Neural cell (in vitro differentiated cells): ENCODE measurements at regions not wholly inside any gene's neighbourhood (a gene's known extent, or its start where the extent isn't known, plus 50 kb on each side); places are given as distances from the start of the nearest gene placed in this dataset.

ENCODE experiments used
- EP300 ChIP-seq: fragments of 450-650 bp; conservative IDR thresholded peaks from 2 replicates; pipeline ENCODE4 v1.6.1; 2014; ENCODE audit warnings: antibody characterized with exemption, mild to moderate bottlenecking, moderate library complexity; ENCODE audit not compliant: poor library complexity, severe bottlenecking
- EZH2 ChIP-seq: fragments of 200-600, 300-800 bp; shearing (Covaris generic), sonication (generic); IDR thresholded peaks from 2 replicates; pipeline ENCODE4 v1.6.1; 2014; ENCODE audit warnings: antibody characterized with exemption, low read length, borderline replicate concordance, mild to moderate bottlenecking; ENCODE audit not compliant: insufficient read depth, poor library complexity, severe bottlenecking
- MXI1 ChIP-seq: fragments of 450-650 bp; conservative IDR thresholded peaks from 2 replicates; pipeline ENCODE4 v1.6.1; 2014; ENCODE audit warnings: antibody characterized with exemption, mild to moderate bottlenecking; ENCODE audit not compliant: poor library complexity, severe bottlenecking
- SMC3 ChIP-seq: fragments of 450-650 bp; conservative IDR thresholded peaks from 2 replicates; pipeline ENCODE4 v1.6.1; 2014; ENCODE audit warnings: antibody characterized with exemption, mild to moderate bottlenecking, moderate library complexity; ENCODE audit not compliant: poor library complexity
- TAF1 ChIP-seq: IDR thresholded peaks from 2 replicates; pipeline ENCODE4 v1.6.1; 2012; ENCODE audit warnings: low read depth
- TF ChIP-seq, protein P1 (sequence below): fragments of 450-650 bp; IDR thresholded peaks from 2 replicates; pipeline ENCODE4 v1.5.1; 2014; ENCODE audit warnings: antibody characterized with exemption, mild to moderate bottlenecking, moderate library complexity; ENCODE audit not compliant: poor library complexity, severe bottlenecking
- TF ChIP-seq, protein P2 (sequence below): IDR thresholded peaks from 2 replicates; pipeline ENCODE4 v1.6.1; 2012; ENCODE audit warnings: borderline replicate concordance

DNA sequence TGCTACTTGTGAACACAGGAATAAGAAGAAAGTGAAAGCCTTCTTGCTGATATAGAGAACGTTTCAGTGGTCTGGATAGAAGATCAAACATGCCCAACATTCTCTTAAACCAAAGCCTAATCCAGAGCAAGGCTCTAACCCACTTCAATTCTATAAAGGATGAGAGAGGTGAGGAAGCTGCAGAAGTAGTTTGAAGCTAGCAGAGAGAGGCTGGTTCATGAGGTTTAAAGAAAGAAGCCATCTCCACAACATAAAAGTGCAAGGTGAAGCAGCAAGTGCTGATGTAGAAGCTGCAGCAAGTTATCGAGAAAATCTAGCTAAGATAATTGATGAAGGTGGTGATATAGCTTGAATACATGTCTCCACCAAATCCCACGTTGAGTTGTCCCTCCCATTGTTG, 383.3 kb upstream of the ASIC2 start:
- TF ChIP-seq EZH2 (no peak), MXI1 (no peak), EP300 (no peak), TAF1 (no peak), SMC3 (no peak)
- TF ChIP-seq, protein P1, sequence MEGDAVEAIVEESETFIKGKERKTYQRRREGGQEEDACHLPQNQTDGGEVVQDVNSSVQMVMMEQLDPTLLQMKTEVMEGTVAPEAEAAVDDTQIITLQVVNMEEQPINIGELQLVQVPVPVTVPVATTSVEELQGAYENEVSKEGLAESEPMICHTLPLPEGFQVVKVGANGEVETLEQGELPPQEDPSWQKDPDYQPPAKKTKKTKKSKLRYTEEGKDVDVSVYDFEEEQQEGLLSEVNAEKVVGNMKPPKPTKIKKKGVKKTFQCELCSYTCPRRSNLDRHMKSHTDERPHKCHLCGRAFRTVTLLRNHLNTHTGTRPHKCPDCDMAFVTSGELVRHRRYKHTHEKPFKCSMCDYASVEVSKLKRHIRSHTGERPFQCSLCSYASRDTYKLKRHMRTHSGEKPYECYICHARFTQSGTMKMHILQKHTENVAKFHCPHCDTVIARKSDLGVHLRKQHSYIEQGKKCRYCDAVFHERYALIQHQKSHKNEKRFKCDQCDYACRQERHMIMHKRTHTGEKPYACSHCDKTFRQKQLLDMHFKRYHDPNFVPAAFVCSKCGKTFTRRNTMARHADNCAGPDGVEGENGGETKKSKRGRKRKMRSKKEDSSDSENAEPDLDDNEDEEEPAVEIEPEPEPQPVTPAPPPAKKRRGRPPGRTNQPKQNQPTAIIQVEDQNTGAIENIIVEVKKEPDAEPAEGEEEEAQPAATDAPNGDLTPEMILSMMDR: no peak
- TF ChIP-seq, protein P2, sequence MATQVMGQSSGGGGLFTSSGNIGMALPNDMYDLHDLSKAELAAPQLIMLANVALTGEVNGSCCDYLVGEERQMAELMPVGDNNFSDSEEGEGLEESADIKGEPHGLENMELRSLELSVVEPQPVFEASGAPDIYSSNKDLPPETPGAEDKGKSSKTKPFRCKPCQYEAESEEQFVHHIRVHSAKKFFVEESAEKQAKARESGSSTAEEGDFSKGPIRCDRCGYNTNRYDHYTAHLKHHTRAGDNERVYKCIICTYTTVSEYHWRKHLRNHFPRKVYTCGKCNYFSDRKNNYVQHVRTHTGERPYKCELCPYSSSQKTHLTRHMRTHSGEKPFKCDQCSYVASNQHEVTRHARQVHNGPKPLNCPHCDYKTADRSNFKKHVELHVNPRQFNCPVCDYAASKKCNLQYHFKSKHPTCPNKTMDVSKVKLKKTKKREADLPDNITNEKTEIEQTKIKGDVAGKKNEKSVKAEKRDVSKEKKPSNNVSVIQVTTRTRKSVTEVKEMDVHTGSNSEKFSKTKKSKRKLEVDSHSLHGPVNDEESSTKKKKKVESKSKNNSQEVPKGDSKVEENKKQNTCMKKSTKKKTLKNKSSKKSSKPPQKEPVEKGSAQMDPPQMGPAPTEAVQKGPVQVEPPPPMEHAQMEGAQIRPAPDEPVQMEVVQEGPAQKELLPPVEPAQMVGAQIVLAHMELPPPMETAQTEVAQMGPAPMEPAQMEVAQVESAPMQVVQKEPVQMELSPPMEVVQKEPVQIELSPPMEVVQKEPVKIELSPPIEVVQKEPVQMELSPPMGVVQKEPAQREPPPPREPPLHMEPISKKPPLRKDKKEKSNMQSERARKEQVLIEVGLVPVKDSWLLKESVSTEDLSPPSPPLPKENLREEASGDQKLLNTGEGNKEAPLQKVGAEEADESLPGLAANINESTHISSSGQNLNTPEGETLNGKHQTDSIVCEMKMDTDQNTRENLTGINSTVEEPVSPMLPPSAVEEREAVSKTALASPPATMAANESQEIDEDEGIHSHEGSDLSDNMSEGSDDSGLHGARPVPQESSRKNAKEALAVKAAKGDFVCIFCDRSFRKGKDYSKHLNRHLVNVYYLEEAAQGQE: no peak
